GM21723 (cell line): ENCODE measurements at regions not wholly inside any gene's neighbourhood (a gene's known extent, or its start where the extent isn't known, plus 50 kb on each side); places are given as distances from the start of the nearest gene placed in this dataset.

Source experiments
- ATAC-seq: cut with Tn5 transposase; IDR thresholded peaks from one replicate; pipeline ENCODE4 v1.9.1; 2021; ENCODE audit warnings: mild to moderate bottlenecking, moderate library complexity; ENCODE audit not compliant: unreplicated experiment

GRCh38 chr22:48588151-48588877, 1239.4 kb downstream of the BRD1 start:
- no peak for ATAC-seq

- no peak for ATAC-seq
Measured at GRCh38 chr22:48587236-48587865, 1240.3 kb downstream of the BRD1 start.

GRCh38 chr22:48586799-48587185, 1240.9 kb downstream of the BRD1 start:
- ATAC-seq: no peak

- no peak for ATAC-seq
Measured at GRCh38 chr22:48585916-48586798, 1241.5 kb downstream of the BRD1 start.

- no peak for ATAC-seq
Measured at GRCh38 chr22:48584170-48584569, 1243.5 kb downstream of the BRD1 start.

GRCh38 chr22:48581796-48582469, 1245.7 kb downstream of the BRD1 start:
- no peak for ATAC-seq

GRCh38 chr22:48581205-48581766, 1246.4 kb downstream of the BRD1 start:
- no peak for ATAC-seq

- no peak for ATAC-seq
Measured at GRCh38 chr22:48580481-48580970, 1247.1 kb downstream of the BRD1 start.

- no peak for ATAC-seq
Measured at GRCh38 chr22:48579928-48580309, 1247.8 kb downstream of the BRD1 start.

- ATAC-seq: no peak
Measured at GRCh38 chr22:48579043-48579927, 1248.4 kb downstream of the BRD1 start.

GRCh38 chr22:48578138-48579042, 1249.3 kb downstream of the BRD1 start:
- no peak for ATAC-seq

GRCh38 chr22:48577691-48578090, 1250.0 kb downstream of the BRD1 start:
- no peak for ATAC-seq

- ATAC-seq: no peak
Measured at GRCh38 chr22:48577014-48577690, 1250.5 kb downstream of the BRD1 start.

GRCh38 chr22:48576333-48577013, 1251.2 kb downstream of the BRD1 start:
- ATAC-seq: no peak

GRCh38 chr22:48575618-48576332, 1251.9 kb downstream of the BRD1 start:
- ATAC-seq: no peak

GRCh38 chr22:48574776-48575617, 1252.7 kb downstream of the BRD1 start:
- no peak for ATAC-seq
